Neural cell (in vitro differentiated cells): ENCODE measurements at regions not wholly inside any gene's neighbourhood (a gene's known extent, or its start where the extent isn't known, plus 50 kb on each side); places are given as distances from the start of the nearest gene placed in this dataset.

ENCODE experiments used
- H2AFZ ChIP-seq: fragments of 200-600, 300-800 bp; sonication (generic), shearing (Covaris generic); 2 replicates; pipeline ENCODE4 v1.6.0; 2014; ENCODE audit warnings: low read depth, mild to moderate bottlenecking, antibody characterized with exemption, low read length, moderate library complexity
- H3F3A ChIP-seq: fragments of 200-600 bp; shearing (Covaris generic); 2 replicates; pipeline ENCODE4 v1.6.1; 2016; ENCODE audit warnings: mild to moderate bottlenecking, moderate library complexity, mixed read lengths, antibody characterized with exemption, low read length; ENCODE audit not compliant: insufficient read depth, poor library complexity, severe bottlenecking
- H3K27ac ChIP-seq: fragments of 200-600, 300-800 bp; sonication (generic), shearing (Covaris generic); 2 replicates; pipeline ENCODE4 v1.5.1; 2014; ENCODE audit warnings: mild to moderate bottlenecking, low read length, moderate library complexity
- H3K27me3 ChIP-seq: fragments of 300-800, 200-600 bp; sonication (generic), shearing (Covaris generic); 2 replicates; pipeline ENCODE4 v1.6.0; 2014; ENCODE audit warnings: mild to moderate bottlenecking, low read depth, low read length, moderate library complexity; ENCODE audit not compliant: insufficient read depth
- H3K36me3 ChIP-seq: fragments of 300-800, 200-600 bp; sonication (generic), shearing (Covaris generic); 2 replicates; pipeline ENCODE4 v1.5.1; 2014; ENCODE audit warnings: mild to moderate bottlenecking, antibody characterized with exemption, low read length, moderate library complexity; ENCODE audit not compliant: insufficient read depth
- H3K4me2 ChIP-seq: fragments of 300-800, 200-600 bp; sonication (generic), shearing (Covaris generic); 2 replicates; pipeline ENCODE4 v1.6.0; 2014; ENCODE audit warnings: mild to moderate bottlenecking, low read length
- H3K4me3 ChIP-seq: fragments of 300-800, 200-600 bp; sonication (generic), shearing (Covaris generic); 2 replicates; pipeline ENCODE4 v1.5.1; 2014; ENCODE audit warnings: mild to moderate bottlenecking, low read length, moderate library complexity
- H3K79me2 ChIP-seq: fragments of 200-600 bp; shearing (Covaris generic); replicated peaks from 2 replicates; pipeline ENCODE4 v1.6.0; 2014; ENCODE audit warnings: mild to moderate bottlenecking, low read length, moderate library complexity; ENCODE audit not compliant: insufficient read depth
- H3K9ac ChIP-seq: fragments of 300-800, 200-600 bp; sonication (generic), shearing (Covaris generic); 2 replicates; pipeline ENCODE4 v1.6.1; 2016; ENCODE audit warnings: mild to moderate bottlenecking, low read length, mixed read lengths
- H3K9me2 ChIP-seq: fragments of 200-600 bp; shearing (Covaris generic); 2 replicates; pipeline ENCODE4 v1.6.1; 2016; ENCODE audit warnings: mild to moderate bottlenecking, low read length, mixed read lengths; ENCODE audit not compliant: insufficient read depth
- H3K9me3 ChIP-seq: fragments of 200-600, 300-800 bp; sonication (generic), shearing (Covaris generic); 2 replicates; pipeline ENCODE4 v1.6.1; 2016; ENCODE audit warnings: mild to moderate bottlenecking, mixed run types, low read length, moderate library complexity, mixed read lengths
- H4K20me1 ChIP-seq: fragments of 200-600 bp; shearing (Covaris generic); 2 replicates; pipeline ENCODE4 v1.6.1; 2016; ENCODE audit warnings: mild to moderate bottlenecking, mixed run types; ENCODE audit not compliant: insufficient read depth
- EP300 ChIP-seq: fragments of 450-650 bp; conservative IDR thresholded peaks from 2 replicates; pipeline ENCODE4 v1.6.1; 2014; ENCODE audit warnings: antibody characterized with exemption, mild to moderate bottlenecking, moderate library complexity; ENCODE audit not compliant: poor library complexity, severe bottlenecking
- EZH2 ChIP-seq: fragments of 200-600, 300-800 bp; shearing (Covaris generic), sonication (generic); IDR thresholded peaks from 2 replicates; pipeline ENCODE4 v1.6.1; 2014; ENCODE audit warnings: antibody characterized with exemption, low read length, borderline replicate concordance, mild to moderate bottlenecking; ENCODE audit not compliant: insufficient read depth, poor library complexity, severe bottlenecking
- MXI1 ChIP-seq: fragments of 450-650 bp; conservative IDR thresholded peaks from 2 replicates; pipeline ENCODE4 v1.6.1; 2014; ENCODE audit warnings: antibody characterized with exemption, mild to moderate bottlenecking; ENCODE audit not compliant: poor library complexity, severe bottlenecking
- POLR2AphosphoS5 ChIP-seq: IDR thresholded peaks from 2 replicates; pipeline ENCODE4 v1.6.1; 2012
- RAD21 ChIP-seq: fragments of 450-650 bp; conservative IDR thresholded peaks from 2 replicates; pipeline ENCODE4 v1.6.1; 2014; ENCODE audit warnings: antibody characterized with exemption, mild to moderate bottlenecking, moderate library complexity
- REST ChIP-seq: IDR thresholded peaks from 2 replicates; pipeline ENCODE4 v1.6.1; 2012; ENCODE audit warnings: borderline replicate concordance
- SMC3 ChIP-seq: fragments of 450-650 bp; conservative IDR thresholded peaks from 2 replicates; pipeline ENCODE4 v1.6.1; 2014; ENCODE audit warnings: antibody characterized with exemption, mild to moderate bottlenecking, moderate library complexity; ENCODE audit not compliant: poor library complexity
- TAF1 ChIP-seq: IDR thresholded peaks from 2 replicates; pipeline ENCODE4 v1.6.1; 2012; ENCODE audit warnings: low read depth
- TF ChIP-seq, protein P1 (sequence below): fragments of 450-650 bp; IDR thresholded peaks from 2 replicates; pipeline ENCODE4 v1.5.1; 2014; ENCODE audit warnings: antibody characterized with exemption, mild to moderate bottlenecking, moderate library complexity; ENCODE audit not compliant: poor library complexity, severe bottlenecking

GRCh38 chr6:147642458-147642857, 134.0 kb downstream of the SAMD5 start:
- Histone ChIP-seq H3K27me3 (no peaks in the 10 kb centered on the region), H3K36me3 (no peaks in the 10 kb centered on the region), H3K27ac (no peak overlapping the region), H3K4me3 (no peak overlapping the region), H3K4me2 (no peak overlapping the region), H3K9me2 (no peaks in the 10 kb centered on the region), H3K9ac (no peak overlapping the region), H2AFZ (no peak overlapping the region), H3K79me2 (no peaks in the 10 kb centered on the region), H3K9me3 (no peaks in the 10 kb centered on the region), H3F3A (no peaks in the 10 kb centered on the region), H4K20me1 (no peaks in the 10 kb centered on the region)
- no peak for TF ChIP-seq POLR2AphosphoS5
- TF ChIP-seq MXI1: no peak
- TF ChIP-seq SMC3: no peak
- TF ChIP-seq, protein P1, sequence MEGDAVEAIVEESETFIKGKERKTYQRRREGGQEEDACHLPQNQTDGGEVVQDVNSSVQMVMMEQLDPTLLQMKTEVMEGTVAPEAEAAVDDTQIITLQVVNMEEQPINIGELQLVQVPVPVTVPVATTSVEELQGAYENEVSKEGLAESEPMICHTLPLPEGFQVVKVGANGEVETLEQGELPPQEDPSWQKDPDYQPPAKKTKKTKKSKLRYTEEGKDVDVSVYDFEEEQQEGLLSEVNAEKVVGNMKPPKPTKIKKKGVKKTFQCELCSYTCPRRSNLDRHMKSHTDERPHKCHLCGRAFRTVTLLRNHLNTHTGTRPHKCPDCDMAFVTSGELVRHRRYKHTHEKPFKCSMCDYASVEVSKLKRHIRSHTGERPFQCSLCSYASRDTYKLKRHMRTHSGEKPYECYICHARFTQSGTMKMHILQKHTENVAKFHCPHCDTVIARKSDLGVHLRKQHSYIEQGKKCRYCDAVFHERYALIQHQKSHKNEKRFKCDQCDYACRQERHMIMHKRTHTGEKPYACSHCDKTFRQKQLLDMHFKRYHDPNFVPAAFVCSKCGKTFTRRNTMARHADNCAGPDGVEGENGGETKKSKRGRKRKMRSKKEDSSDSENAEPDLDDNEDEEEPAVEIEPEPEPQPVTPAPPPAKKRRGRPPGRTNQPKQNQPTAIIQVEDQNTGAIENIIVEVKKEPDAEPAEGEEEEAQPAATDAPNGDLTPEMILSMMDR: no peak
- TF ChIP-seq EZH2: no peak
- no peak for TF ChIP-seq RAD21
- no peak for TF ChIP-seq TAF1
- TF ChIP-seq REST: no peak
- TF ChIP-seq EP300: no peak

DNA sequence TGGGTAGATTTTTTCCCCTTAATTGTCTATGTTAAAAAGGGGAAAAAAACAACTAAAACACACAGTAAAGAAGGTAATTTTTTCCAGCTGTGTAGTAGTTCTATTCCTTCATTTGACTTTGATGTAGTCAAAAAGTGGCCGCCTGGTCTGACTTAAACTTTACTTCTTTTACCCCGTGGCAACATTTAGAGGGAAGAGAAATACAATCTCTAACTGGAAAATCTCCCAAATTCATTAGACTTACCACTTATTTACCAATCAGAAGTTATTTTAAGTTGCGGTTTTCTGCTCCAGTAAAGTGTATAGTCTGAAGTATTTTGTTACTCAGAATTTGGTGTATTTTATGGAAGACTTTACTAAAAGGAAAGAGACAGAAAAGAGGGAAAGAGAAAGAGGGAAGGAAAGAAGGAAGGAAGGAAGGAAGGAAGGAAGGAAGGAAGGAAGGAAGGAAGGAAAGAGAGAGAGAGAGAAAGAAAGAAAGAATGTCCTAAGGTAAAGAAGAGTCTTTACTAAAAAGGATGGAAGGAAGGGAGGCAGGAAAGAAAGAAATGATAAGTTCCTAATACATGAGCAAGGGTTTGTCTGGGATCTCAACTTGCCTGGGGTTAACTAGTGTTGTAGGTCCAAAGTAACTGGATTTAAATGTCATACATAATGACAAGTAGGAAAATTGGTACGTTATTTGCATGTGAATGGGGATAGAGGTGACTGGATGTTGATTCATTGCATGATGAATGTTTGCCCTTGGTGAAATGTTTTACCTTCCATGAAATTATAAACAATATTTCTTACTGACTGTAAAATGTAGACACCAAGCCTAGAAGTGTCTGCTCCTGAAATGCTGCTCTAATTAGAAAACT, 135.1 kb downstream of the SAMD5 start:
- Histone ChIP-seq H3K9me3 (no peaks in the 10 kb centered on the region), H3K79me2 (no peaks in the 10 kb centered on the region), H3K27ac (no peak overlapping the region), H3F3A (no peaks in the 10 kb centered on the region), H3K9me2 (no peaks in the 10 kb centered on the region), H3K36me3 (no peaks in the 10 kb centered on the region), H3K4me2 (no peak overlapping the region), H3K27me3 (no peaks in the 10 kb centered on the region), H2AFZ (no peak overlapping the region), H3K4me3 (no peak overlapping the region), H3K9ac (no peak overlapping the region), H4K20me1 (no peaks in the 10 kb centered on the region)
- TF ChIP-seq EP300 (no peak), REST (no peak), POLR2AphosphoS5 (no peak), RAD21 (no peak)
- TF ChIP-seq, protein P1: no peak
